Neural progenitor cell (in vitro differentiated cells): ENCODE measurements at regions not wholly inside any gene's neighbourhood (a gene's known extent, or its start where the extent isn't known, plus 50 kb on each side); places are given as distances from the start of the nearest gene placed in this dataset.

ENCODE experiments used
- EZH2 ChIP-seq: fragments of 200-600 bp; sonication (generic); IDR thresholded peaks from 2 replicates; pipeline ENCODE4 v1.6.1; 2017; ENCODE audit warnings: antibody characterized with exemption, mild to moderate bottlenecking, moderate library complexity
- EZH2phosphoT487 ChIP-seq: fragments of 200-600 bp; sonication (generic); IDR thresholded peaks from 2 replicates; pipeline ENCODE4 v1.6.1; 2017; ENCODE audit warnings: antibody characterized with exemption

DNA sequence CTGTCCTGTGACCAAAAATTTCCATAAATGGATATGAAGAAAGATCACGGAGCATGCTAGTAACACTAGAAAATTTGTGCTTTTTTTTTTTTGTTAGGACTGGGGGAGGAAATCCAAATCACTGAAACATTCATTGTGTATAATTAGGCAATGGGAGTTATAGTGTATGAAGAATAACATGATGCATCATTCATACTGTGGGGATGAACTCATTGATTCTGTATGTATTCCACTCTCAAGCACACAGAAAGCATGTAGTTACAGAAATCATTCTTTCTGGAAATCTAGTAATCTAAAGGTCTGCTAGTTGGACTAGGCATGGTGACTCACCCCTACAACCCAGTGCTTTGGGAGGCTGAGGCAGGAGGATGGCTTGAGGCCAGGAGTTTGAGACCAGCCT is 749.7 kb downstream of the DIAPH3 start:
- TF ChIP-seq EZH2 (no peak), EZH2phosphoT487 (no peak)
